ENCODE measurements at regions not wholly inside any gene's neighbourhood (a gene's known extent, or its start where the extent isn't known, plus 50 kb on each side); places are given as distances from the start of the nearest gene placed in this dataset.

DNA sequence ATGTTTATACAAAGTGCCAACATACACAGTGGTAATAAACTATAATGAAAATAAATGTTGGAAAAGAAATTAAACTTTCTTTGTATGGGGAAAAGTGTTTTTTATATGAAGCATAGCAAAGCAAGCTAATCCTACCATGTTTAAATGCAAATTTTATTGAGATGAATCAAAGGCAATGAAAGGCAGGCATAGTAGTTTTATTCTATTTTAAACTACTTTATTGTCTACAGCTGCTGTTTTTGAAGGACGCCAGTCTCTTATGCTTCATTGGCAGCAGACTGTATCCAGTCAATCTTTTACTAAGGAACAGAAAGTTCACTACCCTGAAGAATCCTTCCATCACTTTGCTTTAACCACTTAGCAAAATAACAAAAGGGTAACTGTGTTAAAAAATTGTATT, 761.0 kb downstream of the ROBO2 start:
- TF ChIP-seq, protein P1, sequence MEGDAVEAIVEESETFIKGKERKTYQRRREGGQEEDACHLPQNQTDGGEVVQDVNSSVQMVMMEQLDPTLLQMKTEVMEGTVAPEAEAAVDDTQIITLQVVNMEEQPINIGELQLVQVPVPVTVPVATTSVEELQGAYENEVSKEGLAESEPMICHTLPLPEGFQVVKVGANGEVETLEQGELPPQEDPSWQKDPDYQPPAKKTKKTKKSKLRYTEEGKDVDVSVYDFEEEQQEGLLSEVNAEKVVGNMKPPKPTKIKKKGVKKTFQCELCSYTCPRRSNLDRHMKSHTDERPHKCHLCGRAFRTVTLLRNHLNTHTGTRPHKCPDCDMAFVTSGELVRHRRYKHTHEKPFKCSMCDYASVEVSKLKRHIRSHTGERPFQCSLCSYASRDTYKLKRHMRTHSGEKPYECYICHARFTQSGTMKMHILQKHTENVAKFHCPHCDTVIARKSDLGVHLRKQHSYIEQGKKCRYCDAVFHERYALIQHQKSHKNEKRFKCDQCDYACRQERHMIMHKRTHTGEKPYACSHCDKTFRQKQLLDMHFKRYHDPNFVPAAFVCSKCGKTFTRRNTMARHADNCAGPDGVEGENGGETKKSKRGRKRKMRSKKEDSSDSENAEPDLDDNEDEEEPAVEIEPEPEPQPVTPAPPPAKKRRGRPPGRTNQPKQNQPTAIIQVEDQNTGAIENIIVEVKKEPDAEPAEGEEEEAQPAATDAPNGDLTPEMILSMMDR (conservative IDR thresholded peaks at IDR 0.05; ENCODE audit: low read length), result no peak
- no peak for TF ChIP-seq EZH2phosphoT487 (IDR thresholded peaks at IDR 0.05; ENCODE audit: borderline replicate concordance, low read depth, low read length)
